NCI-H460 (cell line): ENCODE measurements at regions not wholly inside any gene's neighbourhood (a gene's known extent, or its start where the extent isn't known, plus 50 kb on each side); places are given as distances from the start of the nearest gene placed in this dataset.

Experiments
- DNase-seq: peaks from one replicate; pipeline ENCODE4 v3.0.0-alpha.2; 2016; ENCODE audit warnings: low read depth; ENCODE audit errors: extremely low read depth

DNA sequence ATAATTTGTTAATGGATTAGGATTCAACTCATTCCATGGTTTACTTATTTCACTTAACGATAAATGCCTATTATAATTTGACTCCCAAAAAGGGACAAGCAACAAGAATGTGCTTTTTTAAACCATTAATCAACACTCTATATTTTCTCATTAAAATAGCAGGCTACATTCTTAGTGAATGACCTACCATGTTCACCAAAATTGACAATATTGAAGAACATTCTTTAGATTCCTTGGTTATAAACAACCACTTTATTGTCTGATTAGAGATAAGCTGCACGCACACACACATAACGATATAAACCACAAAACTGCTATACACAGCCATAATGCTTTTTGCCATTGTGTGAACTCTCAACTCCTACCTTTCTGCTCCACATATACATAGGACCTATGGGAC lies 75.4 kb upstream of the LRRC7 start:
- DNase-seq, result no peak

DNA sequence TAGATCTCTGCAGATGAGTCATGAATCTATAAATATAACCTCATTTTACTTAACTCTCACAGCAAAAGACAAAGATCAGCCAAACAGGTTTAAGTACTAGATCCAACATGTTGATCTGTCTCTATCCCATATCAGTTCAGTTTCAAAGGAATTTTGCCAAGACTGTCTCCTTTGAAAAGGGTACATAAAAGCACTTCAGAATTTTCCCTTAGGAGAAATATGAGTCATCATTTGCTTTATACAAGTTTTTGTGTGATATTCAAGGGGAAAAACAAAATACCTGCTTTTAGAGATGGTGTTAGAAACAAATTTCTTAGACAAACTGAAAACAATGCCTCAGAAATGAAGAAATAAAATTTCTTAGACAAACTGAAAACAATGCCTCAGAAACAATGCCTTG lies 73.5 kb upstream of the LRRC7 start:
- DNase-seq, result no peak

DNA sequence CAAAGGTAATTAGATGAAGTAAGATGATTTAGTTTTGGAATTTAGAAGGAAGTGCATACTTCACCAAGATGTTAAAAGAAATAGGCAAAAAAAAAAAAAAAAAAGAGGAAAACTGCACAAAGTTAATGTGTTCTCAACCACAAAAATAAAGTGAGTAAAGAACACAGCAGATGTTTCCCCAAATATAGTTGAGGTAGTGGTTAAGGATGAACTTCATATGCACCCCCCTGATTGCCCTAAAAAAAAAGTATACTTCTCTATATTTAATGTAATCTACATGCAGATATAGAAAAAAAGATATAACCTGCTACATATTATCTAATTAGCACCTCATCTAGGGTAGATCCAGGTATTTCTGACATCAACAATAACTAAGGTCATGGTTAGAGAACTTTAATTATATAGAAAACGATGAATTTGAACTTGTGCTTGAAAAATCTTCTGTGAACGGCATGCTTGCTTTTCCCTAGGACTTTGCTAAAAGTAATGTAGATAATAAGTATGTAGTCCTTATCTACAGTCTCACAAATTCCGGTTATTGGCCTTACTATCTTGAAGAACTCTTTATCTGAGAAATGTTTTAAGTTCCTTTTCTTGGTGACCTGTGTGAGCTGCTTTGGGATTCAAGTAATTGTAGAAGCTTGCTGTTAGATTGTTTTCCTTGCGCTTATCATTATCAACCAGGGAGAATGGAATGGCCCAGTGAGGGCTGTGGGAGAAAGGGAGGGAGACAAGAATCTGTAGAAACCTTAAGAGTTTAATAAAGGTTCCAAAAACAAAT lies 70.1 kb upstream of the LRRC7 start:
- no peak for DNase-seq

DNA sequence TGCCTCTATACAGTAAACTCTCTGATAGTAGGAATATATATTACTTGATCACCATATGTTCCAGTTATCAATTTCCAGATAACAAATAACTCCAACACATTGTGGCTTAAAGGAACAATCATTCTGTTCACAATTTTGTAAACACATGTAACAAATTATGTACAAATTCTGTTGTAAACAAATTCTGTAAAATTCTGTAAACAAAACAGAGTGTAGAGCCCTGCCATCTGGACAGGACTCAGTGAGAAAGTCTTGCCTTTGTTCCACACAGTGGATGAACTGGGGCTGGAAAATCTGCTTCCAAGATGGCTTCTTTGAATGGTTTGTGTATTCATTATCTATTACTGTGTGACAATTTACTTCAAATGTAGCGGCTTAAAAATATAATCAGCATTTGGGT lies 69.0 kb upstream of the LRRC7 start:
- DNase-seq, result no peak

DNA sequence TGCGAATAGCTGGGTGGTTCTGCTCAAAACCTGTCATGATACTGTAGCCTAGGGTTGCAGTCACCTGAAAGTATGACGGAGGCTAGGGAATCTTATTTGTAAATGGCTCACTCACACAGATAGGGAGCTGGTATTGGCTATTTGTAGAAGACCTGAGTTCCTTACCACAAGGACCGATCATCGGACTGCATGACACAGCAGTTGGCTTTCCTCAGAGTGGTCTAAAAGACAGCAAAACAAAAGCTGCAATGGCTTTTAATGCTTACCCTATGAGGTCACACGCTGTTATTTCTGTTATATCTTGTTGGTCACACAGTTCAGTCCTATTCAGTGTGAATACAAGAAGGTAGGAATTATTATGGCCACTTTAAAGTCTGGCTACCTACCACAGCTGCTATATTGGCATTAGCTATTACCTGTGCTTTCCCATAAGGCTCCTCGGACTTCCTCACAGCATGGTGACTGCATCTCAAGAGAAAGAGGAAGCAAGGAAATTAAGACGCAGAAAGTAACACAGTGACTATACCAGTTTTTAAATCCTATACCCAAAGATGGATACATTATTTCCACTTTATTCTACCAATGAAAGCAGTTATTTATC lies 68.4 kb upstream of the LRRC7 start:
- no peak for DNase-seq

DNA sequence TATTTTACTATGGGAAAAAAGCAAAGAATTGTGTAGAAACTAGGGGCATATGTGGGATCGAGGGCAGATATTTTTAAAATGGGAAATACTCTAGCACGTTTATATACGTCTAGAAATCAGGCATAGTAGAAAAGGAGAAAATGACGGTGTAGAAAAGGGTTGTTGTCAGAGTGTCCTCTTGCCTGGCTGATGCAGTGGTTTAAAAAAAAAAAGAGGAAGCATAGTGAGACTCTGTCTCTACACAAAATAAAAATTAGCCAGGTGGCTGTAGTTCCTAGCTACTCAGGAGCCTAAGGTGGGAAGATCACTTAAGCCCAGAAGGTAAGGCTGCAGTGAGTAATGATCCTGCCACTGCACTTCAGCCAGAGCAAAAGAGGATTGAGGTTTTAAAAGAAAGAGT lies 64.7 kb upstream of the LRRC7 start:
- no peak for DNase-seq

DNA sequence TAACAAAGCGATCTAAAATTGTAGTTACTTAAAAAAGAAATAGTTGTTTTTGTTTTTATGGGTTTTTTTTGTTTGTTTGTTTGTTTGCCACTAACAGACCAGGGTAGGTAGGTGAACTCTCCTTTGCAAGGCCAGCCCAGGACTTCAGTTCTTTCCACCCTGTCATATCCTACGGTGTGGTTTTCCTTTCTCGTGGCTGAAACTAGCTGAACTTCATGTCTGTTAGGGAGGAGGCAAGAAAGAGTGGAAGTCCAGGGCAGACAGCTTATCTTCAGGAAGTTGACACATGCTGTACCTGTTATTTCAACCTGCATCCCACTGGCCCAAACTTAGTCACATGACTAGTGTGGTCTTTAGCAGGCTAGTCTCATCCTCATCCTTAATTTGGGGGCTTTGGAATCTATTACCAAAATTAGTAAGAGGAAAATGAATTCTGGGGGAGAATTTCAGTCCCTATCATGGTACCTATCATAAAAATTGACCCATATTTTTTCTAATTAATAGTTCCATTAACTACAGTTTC lies 62.9 kb upstream of the LRRC7 start:
- DNase-seq, result no peak

DNA sequence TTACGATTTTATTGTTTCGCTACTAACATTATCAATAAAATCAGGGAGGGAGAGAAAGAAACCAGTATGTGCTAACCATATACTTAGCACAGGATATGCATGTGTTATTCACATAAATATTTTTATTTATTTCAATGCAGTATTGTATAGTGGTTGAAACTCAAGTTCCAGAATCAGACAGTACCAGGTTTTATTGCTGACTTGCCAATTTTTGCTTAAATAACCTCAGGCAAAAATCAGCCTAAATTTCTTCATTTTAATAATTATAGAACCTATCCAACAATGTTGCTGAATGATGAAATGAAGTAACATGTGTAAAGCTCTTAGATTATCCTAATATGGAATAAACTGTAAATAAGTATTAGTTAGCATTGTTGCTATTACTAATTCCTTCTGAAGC lies 61.4 kb upstream of the LRRC7 start:
- DNase-seq, result no peak

DNA sequence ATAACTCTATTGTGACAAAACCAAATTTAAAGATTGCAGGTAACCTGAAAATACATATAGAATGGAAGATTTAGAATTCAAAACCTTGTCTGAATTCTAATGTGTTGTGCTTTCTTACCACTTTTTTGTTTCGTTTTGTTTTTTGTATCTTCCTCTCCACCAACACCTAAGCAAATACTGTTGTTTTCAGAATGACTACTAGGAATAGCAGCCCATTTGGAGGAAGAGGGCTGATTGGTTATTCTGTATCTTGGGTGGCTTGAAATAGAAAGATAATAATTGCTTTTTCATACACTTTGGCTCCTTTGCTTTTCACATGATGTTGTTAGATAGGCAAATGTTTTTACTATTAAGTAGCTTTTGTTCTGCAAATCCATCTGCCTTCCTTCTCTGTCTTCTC lies 61.0 kb upstream of the LRRC7 start:
- no peak for DNase-seq

DNA sequence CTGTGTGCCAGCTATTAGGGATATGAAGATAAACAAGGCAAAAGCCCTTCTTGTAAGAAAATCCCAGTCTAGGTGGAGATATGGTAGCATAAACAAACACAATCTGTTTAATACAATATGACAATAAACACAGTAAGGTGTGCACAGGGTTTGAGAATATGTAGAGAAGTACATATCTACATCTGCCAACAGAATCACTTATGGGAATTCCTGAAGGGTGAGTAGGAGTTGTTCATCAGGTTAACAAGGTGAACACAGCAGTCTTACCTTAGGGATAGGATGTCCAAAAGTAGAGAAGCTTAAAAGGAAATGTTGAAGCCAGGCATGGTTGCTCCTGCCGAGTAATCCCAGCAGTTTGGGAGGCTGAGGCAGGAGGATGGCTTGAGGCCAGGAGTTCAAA lies 57.7 kb upstream of the LRRC7 start:
- DNase-seq, result no peak

DNA sequence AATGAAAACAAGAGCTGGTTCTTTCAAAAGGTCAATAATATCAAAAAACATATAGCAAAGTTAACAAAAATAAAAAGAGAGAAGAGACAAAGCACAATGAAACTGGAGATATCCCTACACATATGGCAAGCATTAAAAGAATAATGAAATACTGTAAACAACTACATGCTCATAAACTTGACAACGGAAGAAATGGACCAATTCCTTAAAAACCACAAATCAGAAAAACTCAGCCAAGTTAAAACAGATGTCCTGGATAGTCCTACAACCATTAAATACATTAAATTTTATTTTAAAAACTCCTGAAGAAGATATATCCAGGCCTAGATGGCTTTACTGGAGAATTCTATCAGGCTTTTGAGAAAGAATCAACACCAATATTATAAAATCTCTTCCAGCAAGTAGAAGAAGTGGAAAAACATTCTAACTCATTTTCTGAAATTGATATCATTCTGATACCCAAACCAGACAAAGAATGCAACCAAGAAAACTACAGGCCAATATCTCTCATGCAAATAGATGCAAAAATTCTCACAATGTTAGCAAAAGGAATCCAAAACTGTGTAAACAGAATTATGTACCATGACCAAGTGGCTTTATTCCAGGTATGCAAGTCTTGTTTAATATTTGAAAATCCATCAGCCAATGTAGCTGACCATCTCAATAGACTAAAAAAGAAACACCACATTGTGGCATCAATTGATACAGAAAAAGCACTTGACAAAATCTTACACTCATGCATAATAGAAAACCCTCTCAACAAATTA lies 56.1 kb upstream of the LRRC7 start:
- no peak for DNase-seq

DNA sequence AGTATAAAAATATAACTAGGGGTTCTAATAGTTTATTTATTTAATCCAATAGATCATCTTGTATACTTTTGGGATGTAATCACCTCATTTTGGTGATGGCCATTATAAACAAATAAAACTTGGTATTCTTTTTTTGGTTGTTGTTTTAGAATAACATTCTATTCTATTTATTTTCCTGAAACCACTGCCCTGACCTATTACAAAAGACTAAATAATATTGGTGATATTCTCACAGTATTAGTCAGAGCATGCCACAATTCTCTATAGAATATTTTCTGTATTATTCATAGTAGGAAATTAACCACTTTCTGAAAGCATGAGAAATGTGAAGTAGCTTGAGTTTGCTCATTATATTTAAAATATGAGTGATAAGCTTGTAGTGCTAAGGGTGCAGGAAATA lies 54.1 kb upstream of the LRRC7 start:
- DNase-seq, result no peak
